ENCODE measurements at regions not wholly inside any gene's neighbourhood (a gene's known extent, or its start where the extent isn't known, plus 50 kb on each side); places are given as distances from the start of the nearest gene placed in this dataset.

GRCh38 chr7:18400726-18401125 is 94.8 kb upstream of the HDAC9 start:
- TF ChIP-seq CTCF (IDR thresholded peaks at IDR 0.05) (no peak), POLR2A (IDR thresholded peaks at IDR 0.05) (no peak)
